IPS DF 4.7 (cell line): ENCODE measurements at regions not wholly inside any gene's neighbourhood (a gene's known extent, or its start where the extent isn't known, plus 50 kb on each side); places are given as distances from the start of the nearest gene placed in this dataset.

ENCODE experiments used
- DNase-seq: peaks from one replicate; pipeline ENCODE4 v3.0.0-alpha.2; 2013; ENCODE audit warnings: low spot score; ENCODE audit errors: extremely low read depth

DNA sequence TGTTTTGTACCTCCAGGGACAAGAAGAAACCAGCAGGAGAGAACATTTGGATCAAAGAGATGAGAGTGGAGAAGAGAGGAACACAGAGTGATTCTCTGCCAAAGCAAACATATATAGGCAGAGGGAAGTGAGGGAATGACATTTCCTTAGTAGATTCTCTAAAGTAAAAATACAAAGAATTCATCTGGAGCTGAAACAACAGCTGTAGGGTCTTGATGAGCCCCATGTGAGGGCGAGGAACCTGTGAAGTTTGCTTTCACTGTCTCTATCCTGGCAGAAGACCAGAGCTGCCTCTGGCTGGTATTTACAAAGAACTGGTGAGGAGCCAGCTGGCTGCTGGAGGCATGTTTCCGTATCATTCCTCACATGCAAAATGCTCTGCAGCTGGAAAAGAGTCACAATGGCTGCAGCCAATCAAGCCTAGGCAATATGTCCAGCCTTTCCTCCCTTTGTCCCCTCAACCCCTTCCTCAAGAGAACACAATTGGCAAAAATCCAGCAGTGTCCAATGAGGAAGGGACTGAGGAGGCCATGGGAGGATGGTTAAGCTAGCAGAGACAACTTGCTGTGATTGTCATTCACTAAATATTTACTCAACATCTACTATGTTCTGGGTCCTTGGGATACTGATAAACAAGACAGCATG is 122.5 kb downstream of the PHLDA1 start:
- DNase-seq = no peak

DNA sequence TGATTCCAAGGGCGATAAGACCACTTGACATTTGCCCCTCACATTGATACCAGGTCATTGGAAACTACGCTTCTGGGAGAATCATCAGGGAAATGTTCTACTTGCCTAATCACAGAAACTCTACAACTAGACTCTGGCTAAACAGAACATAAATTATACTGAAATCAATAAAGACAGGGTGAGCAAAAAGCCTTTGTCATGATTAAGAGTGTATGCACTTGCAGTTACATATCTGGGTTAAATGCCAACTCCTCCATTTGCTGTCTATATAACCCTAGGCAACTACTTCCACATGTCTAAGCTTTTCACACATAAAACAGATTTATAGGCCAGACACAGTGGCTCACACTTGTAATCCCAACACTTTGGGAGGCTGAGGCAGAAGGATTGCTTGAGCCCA is 125.7 kb downstream of the PHLDA1 start:
- no peak for DNase-seq

DNA sequence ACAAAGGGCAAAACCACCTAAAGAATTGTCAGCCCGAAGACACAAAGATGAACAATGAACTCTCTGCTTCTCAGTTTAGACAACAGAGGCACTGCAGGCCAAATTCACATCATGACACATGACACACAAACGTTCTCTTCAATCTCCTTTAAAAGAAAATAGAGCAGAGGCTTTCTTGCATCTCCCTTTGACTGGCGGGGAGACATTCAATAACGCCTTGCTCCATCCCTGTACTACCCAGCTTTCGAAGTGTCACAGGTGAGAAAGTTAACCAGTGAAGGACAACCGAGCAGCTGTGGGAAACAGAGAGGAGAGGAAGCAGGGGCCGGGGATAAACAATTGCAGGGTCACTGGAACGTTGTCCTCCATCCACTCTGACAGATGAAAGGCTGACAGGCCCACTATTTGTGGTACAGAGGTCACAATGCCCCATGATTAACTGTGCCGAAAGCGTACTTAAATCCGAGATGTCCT is 130.8 kb downstream of the PHLDA1 start:
- no peak for DNase-seq

DNA sequence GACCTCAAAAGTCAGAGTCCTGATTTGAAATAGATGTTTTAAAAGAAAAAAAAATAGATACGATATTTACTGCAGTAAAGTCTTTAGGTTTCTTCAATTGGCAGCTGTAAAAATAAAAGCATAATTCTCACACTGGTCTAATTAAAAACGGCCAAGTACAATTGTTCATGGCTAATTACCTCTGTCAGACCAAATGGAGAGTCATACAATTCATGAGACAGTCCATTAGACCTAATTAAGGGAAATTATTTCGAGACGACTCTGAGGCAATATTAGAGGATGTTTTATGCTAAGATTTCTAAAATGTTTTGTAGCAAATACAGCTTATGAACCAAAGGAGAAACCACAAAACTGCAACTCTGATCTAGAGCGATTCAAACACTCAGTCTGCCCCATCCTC is 131.3 kb downstream of the PHLDA1 start:
- no peak for DNase-seq

DNA sequence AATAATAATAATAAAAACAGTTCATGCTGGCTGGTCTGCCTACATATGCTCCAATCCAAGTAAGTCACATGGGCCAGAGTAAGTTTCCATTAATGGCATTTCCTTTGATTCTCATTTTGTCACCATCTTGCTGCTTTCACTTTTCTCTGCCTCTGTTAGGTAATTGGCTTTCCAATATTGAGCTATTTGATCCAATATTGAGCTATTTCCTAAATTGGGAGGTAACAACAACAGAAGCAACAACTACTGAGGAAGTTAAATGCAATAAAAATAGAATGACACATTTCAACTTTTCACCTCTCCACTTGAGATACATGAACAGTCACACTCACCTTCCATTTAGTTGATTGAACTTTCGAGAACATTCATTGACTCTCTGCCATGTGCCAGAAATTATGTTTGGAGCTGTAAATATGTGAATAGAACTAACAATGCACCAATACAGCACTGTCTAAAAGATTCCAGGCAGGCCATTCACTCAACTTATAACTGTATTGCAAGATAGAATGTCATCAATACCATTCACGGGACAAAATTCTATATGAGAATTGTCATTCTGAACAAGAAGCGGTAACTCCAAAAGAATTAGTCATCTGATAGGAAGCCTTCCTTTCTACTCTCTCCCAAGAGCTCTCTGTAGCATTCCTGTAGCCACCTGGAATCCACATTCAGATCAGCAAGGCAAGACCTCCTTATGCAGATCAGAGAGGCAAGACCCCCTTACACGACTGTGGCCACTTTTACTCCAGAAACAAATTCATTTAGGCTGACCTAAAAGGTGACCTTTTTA is 136.4 kb downstream of the PHLDA1 start:
- no peak for DNase-seq

DNA sequence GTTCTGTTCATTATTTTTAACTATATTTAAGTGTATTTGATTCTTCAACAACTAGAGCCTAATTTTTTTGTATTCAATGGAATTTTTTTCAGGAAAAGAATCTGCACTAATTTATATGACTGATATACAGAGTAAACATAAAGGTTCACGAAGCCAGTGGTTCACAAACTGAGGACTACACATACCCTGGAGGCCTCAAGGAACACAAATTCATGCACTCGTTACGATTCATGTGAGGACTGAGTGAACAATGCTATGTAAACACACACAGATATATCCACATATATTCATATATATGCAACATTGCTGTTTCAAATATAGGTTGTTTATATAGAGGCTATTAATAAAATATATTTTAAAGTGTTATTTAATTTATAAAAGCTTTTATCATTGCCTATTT is 137.8 kb downstream of the PHLDA1 start:
- DNase-seq = no peak

DNA sequence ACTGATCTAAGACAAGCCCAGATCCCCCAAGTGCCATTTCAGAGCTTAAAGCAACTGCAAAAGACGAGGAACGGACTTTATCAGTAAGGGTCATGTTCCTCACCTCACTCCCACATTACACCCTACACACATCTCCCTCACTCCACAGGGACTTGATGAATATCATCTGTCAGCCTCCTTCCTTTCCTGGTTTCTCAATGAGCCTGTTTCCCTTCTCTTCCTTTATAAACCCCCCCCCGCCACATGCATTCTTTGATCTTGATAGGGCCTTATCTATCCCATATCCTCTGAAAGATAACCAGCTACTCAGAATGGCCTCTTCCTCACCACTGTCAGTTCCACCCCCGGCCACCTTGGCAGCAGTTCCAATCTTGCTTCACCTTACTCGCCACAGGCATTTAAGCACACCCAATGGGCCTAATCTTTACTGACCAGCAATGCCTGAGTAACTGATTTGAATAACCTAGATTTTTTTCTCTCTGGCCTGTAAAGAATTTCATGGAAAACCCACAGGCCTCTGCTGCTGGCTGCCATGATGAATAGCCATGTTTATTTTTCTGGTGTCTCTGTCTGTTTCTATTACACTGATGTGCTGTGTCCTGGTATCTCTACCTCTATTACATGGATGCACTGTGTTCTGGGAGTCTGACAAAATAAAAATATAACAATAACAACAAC is 138.7 kb downstream of the PHLDA1 start:
- DNase-seq = no peak

DNA sequence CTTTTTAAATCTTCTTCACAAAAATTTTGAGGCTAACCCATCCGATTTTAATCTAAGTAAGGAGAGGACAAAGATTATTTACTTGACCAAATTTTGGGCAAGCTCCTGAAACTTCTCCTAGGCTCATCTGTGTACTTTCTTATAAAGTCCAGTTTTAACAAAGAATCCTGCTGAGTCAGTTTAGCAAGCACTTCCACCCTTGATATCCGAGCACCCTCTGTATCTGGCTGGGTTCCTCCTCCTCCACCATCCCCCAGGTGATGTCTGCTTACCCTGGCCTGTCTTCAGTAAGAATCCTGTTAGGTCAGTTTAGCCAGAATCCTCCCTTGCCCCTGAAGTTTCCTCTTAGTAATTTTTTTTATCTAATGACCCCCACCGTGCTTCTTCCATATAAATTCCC is 140.5 kb downstream of the PHLDA1 start:
- no peak for DNase-seq

DNA sequence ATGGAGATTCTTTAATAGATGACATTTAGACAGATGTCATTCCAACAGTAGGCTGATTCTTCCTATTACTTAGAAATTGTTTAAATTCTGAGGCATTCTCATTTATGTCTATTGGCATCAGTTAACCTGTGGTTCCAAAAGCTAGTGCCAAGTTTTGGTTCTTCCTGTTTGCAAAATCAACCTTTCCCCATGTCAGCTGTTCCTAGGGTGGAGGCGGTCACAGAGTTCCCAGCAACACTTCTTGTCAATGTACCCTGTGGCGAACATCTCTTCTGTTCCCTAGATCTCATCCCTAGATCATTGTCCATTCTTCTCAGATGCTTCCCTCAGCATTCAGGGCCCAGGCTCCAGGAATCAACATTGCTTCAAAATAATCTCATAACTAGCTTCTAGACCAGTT is 140.9 kb downstream of the PHLDA1 start:
- DNase-seq = no peak

DNA sequence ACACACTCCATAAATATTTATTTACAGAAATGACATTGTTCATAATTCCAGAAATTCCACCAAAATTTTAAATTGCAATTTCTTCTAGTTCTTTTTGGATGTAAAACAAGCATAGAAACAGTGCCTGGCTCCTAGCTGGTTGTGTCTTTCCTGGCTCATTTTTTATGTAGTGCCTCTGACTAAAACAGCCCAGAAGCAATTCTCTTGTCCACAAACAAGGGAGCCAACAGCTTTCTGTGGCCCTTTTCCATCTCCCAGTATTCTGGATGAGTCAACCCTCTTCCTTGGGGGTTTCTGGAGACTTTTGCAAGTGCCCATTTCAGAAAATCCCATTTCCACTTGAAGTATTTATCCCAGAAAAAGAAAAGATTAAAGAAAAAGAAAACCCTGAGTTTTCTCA is 141.4 kb downstream of the PHLDA1 start:
- DNase-seq = no peak

DNA sequence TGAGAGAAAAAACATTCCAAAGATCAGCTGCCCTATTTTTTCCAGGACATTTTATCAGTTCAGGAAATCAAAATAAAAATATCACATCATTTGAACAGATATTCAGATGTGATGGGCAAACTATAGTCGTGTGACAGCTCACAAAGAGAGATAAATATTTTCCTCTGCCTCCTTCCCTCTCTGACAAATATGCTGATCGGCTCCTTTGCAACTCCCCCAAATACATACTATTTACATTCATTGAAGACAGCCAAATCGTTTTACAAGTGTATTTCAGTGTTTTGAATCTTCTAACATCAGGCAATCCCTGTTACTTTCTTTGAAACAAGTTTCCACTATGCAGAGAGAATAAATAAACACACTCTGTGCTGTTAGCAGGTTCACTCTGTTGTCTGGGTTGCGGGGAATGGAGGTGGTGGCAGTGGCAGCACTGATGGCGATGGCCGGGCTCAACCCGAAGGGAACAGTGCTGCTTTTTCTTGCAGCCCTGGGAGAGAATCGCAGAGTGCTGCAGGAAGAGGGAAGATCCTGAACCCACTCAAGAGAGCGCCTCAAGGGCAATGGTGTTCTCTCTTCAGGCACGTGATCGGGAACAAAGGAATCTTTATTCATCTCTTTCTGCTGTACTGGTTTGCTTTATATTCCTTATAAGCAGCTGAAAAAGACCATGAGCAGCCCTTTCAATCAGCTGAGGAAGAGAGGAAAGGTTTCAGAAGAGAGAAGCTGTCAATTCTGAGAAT is 142.5 kb downstream of the PHLDA1 start:
- DNase-seq = no peak

DNA sequence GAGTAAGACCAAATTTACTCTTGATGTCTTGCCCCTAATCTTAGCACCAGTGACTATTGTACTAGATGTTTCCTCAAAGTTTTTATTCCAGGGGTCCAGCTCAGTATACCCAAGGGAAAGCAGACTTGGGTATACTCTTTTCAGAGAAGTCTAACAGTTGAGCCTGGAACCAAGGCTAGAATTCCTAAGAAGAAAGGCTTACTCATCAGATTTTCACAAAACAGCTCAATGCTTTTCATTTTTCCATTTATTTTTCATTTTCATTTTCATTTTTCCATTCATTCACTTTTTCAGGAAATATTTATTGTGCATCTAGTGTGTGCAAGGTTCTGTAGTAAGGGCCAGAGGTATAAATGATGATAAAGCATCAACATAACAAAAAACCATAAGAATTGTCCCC is 143.2 kb downstream of the PHLDA1 start:
- no peak for DNase-seq

DNA sequence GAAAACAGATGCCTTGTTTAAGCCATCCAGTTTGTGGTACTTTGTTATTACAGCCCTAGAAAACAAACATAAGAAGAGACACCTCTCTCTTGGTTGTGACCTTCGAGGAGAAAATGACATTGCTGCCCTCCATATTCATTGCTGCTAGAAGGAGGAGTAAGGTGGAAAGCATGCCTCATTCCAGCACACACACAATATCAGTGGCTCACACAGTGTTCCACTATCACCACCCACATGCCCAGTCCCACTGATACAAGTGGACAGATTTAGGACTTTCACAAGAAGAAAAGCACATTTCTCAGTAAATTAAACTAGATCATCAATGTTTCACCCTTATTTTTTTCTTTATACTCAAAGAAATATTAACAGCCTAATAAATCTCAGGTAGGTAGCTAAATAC is 143.6 kb downstream of the PHLDA1 start:
- DNase-seq = no peak

DNA sequence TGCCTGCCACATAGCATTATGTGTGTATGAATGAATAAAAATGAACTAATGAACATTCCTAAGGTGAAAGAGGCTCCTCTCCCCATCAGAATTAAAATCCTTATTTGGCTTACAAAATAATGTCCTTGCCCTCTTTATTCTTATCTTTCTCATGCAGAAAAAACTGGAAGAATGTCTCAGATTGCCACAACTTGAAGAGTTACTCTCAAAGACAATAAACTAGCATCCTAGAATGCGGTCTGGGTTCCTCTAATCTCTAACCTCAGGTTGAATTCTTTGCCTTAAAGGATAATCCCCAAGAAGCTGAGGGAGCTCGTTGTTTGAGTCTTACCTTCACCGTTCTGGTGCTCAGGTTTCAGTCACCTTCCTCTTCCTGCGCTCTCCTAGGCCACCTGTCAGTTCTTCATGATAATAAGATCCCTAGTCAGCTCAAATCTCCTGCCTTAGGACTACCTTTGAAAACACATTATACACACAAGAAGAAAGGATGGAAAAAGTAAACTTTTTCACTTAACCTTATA is 147.1 kb downstream of the PHLDA1 start:
- no peak for DNase-seq

DNA sequence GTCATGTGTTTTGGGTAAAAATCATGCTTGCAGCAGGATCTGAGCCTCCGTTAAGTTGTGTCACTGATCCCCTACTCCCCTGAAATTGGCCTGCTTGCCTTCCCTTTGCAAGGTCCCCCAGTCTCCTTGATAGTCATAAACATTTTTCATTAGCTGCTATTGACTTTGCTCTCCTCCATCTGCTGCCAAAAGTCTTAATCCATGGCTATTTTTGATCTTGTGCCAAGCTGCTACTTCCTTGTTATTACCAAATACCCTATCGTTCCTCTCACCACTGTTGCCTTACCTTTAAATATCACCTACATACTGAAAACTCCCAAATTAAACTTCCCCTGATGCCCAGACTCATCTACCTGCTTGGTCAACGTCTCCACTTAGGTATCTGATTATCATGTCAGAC is 148.3 kb downstream of the PHLDA1 start:
- DNase-seq = no peak

DNA sequence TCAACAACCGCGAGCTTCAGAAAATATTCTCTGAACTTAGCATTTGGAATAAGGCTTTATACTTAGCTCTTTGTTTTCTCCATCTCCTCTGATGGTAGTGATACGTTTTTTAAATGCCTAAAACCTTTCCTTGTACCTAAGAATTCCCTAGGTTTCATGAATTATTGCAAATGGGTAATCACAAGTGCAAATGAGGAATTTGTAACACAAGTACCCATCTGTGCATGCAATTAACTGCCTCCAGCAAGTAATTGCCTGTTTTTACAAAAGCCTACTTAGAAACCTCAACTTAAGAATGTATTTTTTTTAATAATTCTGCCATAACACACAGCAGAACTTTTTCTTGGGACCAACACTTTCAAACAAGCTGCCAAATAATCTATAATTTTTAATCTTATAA is 149.2 kb downstream of the PHLDA1 start:
- no peak for DNase-seq

DNA sequence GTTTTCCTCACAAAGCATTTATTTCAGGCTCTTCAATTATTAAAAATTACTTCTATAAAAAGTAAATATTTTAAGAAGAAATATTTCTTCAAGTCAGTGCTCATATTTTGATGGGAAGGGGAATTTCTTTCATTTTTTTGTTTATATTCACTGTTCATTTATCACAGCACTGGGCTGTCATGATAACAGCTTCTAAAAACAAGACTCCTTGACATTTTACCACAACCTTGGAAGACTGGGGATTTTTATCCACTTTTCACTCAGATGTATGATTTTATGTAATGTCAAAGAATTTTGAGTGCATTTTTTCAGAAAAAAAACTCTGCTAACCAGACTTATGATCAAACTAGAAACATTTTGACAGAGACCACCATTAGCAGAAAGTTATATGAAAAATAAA is 149.7 kb downstream of the PHLDA1 start:
- no peak for DNase-seq

DNA sequence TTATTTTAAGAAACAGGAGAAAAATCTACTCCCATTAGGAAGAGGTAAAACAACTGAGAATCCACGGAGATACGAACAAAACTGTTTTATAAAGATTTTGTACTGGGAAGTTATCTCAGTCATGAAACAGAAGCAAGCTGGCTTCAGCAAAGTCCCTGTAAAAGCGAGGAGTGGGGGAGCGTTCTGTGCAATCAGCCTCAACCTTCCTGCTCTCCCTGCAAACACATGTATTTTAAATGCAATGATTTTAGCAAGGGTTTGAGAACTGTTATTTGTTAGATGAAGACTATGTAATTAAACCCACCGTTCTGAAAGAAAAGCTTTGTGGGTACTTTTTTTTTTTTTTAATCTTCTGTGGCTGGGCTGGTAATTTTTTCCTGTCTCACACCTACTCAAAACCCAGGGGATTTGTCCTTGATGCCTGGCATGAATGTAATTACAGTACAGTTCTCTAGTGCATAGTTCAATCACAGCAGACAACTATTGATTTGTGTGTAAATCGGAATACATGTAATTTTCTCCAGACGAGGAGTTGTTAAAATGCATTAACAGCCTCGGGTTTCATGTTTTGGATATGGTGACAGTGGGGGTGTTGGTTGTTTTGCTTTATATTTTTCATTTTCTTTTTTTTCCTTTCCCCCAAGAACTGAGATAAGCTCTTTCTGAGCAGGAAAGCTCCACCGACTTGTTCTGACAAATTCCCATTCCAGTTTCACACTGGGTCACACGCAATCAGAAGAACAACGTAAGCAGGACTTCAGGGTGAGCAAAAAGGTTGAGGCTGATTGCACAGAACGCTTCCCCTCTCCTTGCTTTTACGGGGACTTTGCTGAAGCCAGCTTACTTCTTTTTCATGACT is 153.6 kb downstream of the PHLDA1 start:
- no peak for DNase-seq

DNA sequence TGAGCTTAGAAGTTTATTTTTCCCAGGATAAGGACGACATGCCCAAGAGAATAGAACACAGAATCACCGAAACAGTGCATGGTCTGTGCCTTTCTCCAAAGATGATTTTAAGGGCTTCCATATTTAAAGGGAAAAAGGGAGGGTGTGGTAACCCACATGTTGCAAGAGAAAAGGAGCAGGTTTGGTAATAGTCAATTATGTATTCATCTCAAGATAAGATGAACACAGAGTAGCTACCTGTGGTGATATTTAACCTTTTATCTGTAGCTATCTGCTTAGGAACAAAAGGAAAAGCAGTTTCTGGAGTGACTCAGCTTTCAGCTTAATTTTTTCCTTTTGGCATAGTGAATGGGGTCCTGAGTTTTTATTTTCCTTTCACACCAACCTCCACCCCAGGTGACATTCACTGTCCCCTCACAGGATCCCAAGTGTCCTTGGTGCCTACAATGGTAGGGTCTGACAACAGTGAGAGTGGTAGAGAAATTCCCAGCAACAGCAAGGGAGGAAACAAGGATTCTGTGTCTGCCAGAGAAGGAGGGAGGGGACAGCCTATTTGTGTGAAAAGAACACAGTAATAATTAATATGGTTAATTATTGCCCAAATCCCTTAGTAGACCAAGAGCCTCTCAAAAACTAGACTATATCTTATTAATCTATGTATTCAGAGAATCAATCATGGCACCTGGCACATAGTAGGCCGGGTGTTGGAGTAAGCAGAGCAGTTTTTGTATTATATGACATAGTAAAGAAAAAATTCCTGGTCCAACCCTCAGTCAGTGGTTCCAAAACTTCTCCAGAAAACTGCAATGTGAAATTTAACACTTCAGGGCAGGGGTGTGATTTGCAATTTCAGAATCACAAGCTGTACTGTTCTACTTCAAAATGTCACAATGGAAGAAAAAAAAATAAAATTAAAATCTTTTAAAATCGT is 154.5 kb downstream of the PHLDA1 start:
- no peak for DNase-seq

DNA sequence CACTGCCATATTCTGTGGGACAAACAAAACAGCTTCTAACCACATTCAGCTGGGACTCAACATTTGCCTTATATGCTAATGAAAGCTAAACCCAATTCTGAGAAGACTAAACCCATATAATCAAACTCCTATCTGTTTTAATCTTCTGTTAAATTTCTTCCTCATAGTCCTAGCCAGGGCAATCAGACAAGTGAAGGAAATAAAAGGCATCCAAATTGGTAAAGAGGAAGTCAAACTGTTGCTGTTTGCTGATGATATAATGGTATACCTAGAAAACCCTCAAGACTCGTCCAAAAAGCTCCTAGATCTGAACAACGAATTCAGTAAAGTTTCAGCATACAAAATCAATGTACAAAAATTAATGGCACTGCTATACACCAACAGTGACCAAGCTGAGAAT is 157.1 kb downstream of the PHLDA1 start:
- DNase-seq = no peak
